ENCODE measurements at regions not wholly inside any gene's neighbourhood (a gene's known extent, or its start where the extent isn't known, plus 50 kb on each side); places are given as distances from the start of the nearest gene placed in this dataset.

DNA sequence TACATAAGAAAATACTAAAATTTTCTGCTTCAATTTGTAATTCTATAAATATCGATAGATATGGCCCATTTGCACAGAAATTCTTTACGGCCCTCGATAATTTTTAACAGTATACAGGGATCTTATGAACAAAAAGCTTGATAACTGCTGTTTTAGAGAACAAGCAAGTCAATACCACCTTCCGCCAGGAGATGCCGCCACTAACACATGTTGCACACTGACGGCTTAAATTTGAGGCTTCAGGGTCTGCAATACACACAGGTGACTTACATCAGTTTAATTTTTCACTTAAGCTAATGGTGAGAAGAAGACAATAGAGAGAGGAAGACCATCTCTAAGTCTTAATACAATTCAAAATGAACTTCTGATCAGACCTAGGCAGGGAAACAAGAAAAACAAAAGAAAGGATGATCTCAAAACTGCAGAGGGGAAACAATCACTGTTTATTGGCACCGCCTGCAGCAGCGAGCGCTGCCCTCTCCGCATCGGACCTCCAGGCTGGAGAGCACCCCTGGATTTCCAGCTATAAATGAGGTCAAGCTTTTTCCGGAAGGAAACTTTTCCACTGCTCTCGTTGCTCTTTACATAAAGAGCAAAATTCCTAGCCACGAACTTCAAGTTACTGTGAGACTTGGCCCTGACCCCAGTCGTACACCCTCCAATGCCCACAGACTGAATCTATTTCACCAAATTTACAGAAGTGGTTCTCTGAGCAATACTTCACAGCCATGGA, 53.9 kb downstream of the OTOR start:
- TF ChIP-seq TAF1 (IDR thresholded peaks at IDR 0.05; ENCODE audit: borderline replicate concordance, insufficient read depth, low read length) = no peak
- no peak for TF ChIP-seq POLR2AphosphoS5 (IDR thresholded peaks at IDR 0.05; ENCODE audit: low read depth, low read length)
- TF ChIP-seq SIN3A (IDR thresholded peaks at IDR 0.05; ENCODE audit: borderline replicate concordance, insufficient read depth, low read length) = no peak
- no peak for TF ChIP-seq REST (IDR thresholded peaks at IDR 0.05; ENCODE audit: insufficient read depth in 1 of 2, low read depth in 2 of 2, low read length in 2 of 2)
- TF ChIP-seq FOXP2 (optimal IDR thresholded peaks at IDR 0.05; ENCODE audit: borderline replicate concordance, extremely low read depth, extremely low read length, insufficient read depth) = no peak

DNA sequence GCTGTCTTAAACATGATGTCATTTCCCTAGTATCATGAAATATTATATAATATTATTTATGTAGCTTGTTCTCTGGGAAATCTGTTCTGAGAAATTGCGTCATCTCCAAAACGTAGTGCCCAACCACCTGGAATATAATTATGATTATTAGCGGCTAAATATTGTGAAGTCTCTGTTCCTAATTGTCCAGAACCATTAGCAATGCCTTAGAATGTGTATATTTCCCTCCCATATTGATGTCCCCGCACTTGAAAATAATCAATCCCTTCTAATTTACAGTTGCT, 54.4 kb downstream of the OTOR start:
- TF ChIP-seq SIN3A (IDR thresholded peaks at IDR 0.05; ENCODE audit: borderline replicate concordance, insufficient read depth, low read length) (no peak), FOXP2 (optimal IDR thresholded peaks at IDR 0.05; ENCODE audit: borderline replicate concordance, extremely low read depth, extremely low read length, insufficient read depth) (no peak), TAF1 (IDR thresholded peaks at IDR 0.05; ENCODE audit: borderline replicate concordance, insufficient read depth, low read length) (no peak), REST (IDR thresholded peaks at IDR 0.05; ENCODE audit: insufficient read depth in 1 of 2, low read depth in 2 of 2, low read length in 2 of 2) (no peak), POLR2AphosphoS5 (IDR thresholded peaks at IDR 0.05; ENCODE audit: low read depth, low read length) (no peak)

GRCh38 chr20:16803965-16804792, 56.0 kb downstream of the OTOR start:
- TF ChIP-seq POLR2AphosphoS5 (IDR thresholded peaks at IDR 0.05; ENCODE audit: low read depth, low read length) (no peak), REST (IDR thresholded peaks at IDR 0.05; ENCODE audit: insufficient read depth in 1 of 2, low read depth in 2 of 2, low read length in 2 of 2) (no peak), TAF1 (IDR thresholded peaks at IDR 0.05; ENCODE audit: borderline replicate concordance, insufficient read depth, low read length) (no peak), FOXP2 (optimal IDR thresholded peaks at IDR 0.05; ENCODE audit: borderline replicate concordance, extremely low read depth, extremely low read length, insufficient read depth) (no peak), SIN3A (IDR thresholded peaks at IDR 0.05; ENCODE audit: borderline replicate concordance, insufficient read depth, low read length) (no peak)

DNA sequence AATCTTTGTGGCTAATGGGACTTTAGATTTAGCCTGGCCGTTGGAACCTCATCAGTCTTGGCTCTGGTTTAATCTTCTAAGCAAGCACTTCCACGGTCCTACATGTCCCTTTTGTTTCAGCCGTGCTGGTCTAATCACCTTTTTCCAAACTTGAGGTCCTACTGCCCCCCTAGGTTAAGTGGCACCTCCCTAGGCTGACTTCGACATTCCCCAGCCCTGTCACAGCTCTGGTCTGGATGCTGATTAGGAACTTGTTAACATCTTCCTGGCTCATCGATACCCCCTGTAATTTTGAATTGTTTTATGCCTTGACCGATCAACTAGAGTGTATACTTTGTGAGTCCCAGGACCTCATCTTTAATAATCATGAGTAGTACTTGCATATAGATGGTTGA, 56.6 kb downstream of the OTOR start:
- TF ChIP-seq POLR2AphosphoS5 (IDR thresholded peaks at IDR 0.05; ENCODE audit: low read depth, low read length) (no peak), REST (IDR thresholded peaks at IDR 0.05; ENCODE audit: insufficient read depth in 1 of 2, low read depth in 2 of 2, low read length in 2 of 2) (no peak), FOXP2 (optimal IDR thresholded peaks at IDR 0.05; ENCODE audit: borderline replicate concordance, extremely low read depth, extremely low read length, insufficient read depth) (no peak), SIN3A (IDR thresholded peaks at IDR 0.05; ENCODE audit: borderline replicate concordance, insufficient read depth, low read length) (no peak), TAF1 (IDR thresholded peaks at IDR 0.05; ENCODE audit: borderline replicate concordance, insufficient read depth, low read length) (no peak)

Data from PFSK-1 (cell line).